Progenitor cell of endocrine pancreas (in vitro differentiated cells): ENCODE measurements at regions not wholly inside any gene's neighbourhood (a gene's known extent, or its start where the extent isn't known, plus 50 kb on each side); places are given as distances from the start of the nearest gene placed in this dataset.

Experiments
- DNase-seq: peaks from one replicate; pipeline ENCODE4 v3.0.0; 2021; ENCODE audit warnings: low spot score; ENCODE audit not compliant: unreplicated experiment
- H3K27ac Mint-ChIP-seq: 2 replicates; pipeline ENCODE4 v1.8.0; 2021; ENCODE audit warnings: mild to moderate bottlenecking, moderate library complexity, mixed read lengths
- H3K27me3 Mint-ChIP-seq: 2 replicates; pipeline ENCODE4 v1.8.0; 2021; ENCODE audit warnings: mixed read lengths
- H3K36me3 Mint-ChIP-seq: 2 replicates; pipeline ENCODE4 v1.8.0; 2022; ENCODE audit warnings: mixed read lengths; ENCODE audit not compliant: insufficient read depth
- H3K4me1 Mint-ChIP-seq: 2 replicates; pipeline ENCODE4 v1.8.0; 2021; ENCODE audit warnings: low read depth, mixed read lengths
- H3K4me3 Mint-ChIP-seq: 2 replicates; pipeline ENCODE4 v1.8.0; 2021; ENCODE audit warnings: low read depth, mild to moderate bottlenecking, moderate library complexity, mixed read lengths
- H3K9me3 Mint-ChIP-seq: 2 replicates; pipeline ENCODE4 v1.8.0; 2021; ENCODE audit warnings: low read depth, mixed read lengths
- CTCF ChIP-seq: fragments of 200-600 bp; sonication (generic); IDR thresholded peaks from one replicate; pipeline ENCODE4 v1.5.0; 2021; ENCODE audit warnings: antibody characterized with exemption, mild to moderate bottlenecking; ENCODE audit not compliant: unreplicated experiment

DNA sequence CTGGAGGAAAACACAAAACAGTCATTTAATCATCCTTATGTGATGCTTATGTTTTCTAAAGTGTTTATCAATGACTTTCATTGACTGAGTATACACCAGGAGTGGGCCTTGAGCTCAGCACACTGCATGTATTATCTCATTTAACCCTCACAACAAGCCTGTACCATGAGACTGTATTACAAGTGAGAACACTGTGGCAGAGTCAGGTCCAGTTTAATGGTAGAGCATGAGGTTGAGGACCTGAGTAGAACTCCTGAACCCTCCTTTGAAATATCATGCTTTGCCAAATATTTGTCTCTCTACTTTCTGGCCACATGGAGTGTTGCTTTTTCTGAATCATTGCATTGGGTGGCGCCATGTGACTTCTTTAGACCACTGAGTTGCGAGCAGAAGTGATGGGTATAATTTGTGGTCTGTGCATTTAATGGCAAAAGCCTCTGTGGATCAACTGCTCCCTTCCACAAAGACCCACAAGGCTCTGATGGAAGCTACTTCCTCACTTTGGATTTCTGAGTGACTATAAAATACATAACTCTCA lies 65.0 kb upstream of the SIRPG start:
- no peak overlapping the region for H3K27ac Mint-ChIP-seq
- no peaks in the 10 kb centered on the region for H3K36me3 Mint-ChIP-seq
- H3K4me1 Mint-ChIP-seq, result peaks cover 3% of the 10 kb centered on the region
- no peak overlapping the region for H3K4me3 Mint-ChIP-seq
- peaks cover 16% of the 10 kb centered on the region for H3K27me3 Mint-ChIP-seq
- no peak for TF ChIP-seq CTCF
- DNase-seq, result no peak
- H3K9me3 Mint-ChIP-seq, result no peaks in the 10 kb centered on the region

DNA sequence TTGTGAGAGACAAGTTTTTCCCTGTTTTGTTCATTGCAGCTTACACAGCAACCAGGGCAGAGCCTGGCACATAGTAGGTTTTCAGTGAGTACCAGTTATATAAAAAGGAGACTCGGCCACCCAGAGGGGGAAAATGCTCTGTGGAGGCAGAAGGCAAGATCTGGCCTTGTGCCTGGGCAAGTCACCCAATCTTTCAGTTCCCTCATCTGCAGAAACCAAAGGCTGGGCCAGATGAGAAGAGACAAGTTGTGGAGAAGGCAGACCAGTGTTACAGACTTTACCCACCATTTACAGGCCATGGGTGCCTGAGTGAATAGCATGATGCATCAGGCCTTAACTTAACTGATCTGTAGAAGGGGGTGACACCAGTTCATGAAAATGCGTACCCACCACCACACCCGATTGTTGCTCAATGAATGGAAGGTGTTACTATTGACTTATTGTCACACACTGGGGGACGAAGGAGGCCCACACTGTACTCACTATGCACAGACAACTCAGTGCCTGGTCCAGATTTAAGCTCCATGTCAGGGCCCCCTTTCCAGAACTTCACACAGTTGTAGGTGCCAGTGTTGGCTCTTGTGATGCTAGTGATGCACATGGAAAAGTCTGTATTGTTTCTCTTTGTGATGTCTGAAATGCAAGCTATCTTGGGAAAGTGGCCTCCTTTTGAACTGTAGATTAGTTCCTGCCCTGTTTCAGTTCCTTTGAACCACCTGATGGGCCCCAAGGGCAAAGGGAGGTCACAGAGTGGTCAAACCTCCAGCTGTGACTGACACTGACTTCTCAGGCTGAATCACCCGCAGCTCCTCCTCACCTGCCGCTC lies 64.3 kb upstream of the SIRPG start:
- no peaks in the 10 kb centered on the region for H3K9me3 Mint-ChIP-seq
- DNase-seq, result no peak
- H3K36me3 Mint-ChIP-seq, result no peaks in the 10 kb centered on the region
- peaks cover 21% of the 10 kb centered on the region for H3K27me3 Mint-ChIP-seq
- peaks cover 3% of the 10 kb centered on the region for H3K4me1 Mint-ChIP-seq
- H3K4me3 Mint-ChIP-seq, result no peak overlapping the region
- H3K27ac Mint-ChIP-seq, result no peak overlapping the region
- TF ChIP-seq CTCF, result no peak

- H3K36me3 Mint-ChIP-seq, result no peaks in the 10 kb centered on the region
- H3K9me3 Mint-ChIP-seq, result no peaks in the 10 kb centered on the region
- peaks cover 29% of the 10 kb centered on the region for H3K27me3 Mint-ChIP-seq
- H3K27ac Mint-ChIP-seq, result no peak overlapping the region
- no peak for DNase-seq
- H3K4me3 Mint-ChIP-seq, result no peak overlapping the region
- no peak for TF ChIP-seq CTCF
- peaks cover 3% of the 10 kb centered on the region for H3K4me1 Mint-ChIP-seq
These were observed 63.4 kb upstream of the SIRPG start for GRCh38 chr20:1720845-1721475.

DNA sequence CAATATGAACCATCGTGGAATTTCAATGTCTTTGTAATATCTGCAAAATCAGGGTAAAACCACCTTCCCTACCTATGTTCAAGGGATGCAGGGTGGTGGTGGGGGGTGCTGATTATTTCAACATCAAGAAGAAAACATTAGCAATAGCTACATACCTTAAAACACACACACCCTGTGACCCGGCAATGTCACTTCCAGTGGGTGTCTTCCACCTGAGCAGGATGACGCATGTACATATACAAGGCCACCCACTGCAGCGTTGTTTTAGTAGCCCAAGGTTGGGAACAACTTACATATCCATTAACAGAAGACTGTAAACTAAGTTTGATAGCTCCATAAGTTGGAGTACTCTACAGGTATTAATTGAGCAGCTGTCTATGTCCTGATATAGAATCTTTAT lies 62.6 kb upstream of the SIRPG start:
- Mint-ChIP-seq H3K27ac (no peak overlapping the region), H3K36me3 (no peaks in the 10 kb centered on the region), H3K9me3 (no peaks in the 10 kb centered on the region), H3K4me3 (no peak overlapping the region), H3K4me1 (peaks cover 3% of the 10 kb centered on the region), H3K27me3 (peaks cover 35% of the 10 kb centered on the region)
- DNase-seq, result no peak
- no peak for TF ChIP-seq CTCF

GRCh38 chr20:1718604-1719384 lies 61.2 kb upstream of the SIRPG start:
- H3K9me3 Mint-ChIP-seq, result no peaks in the 10 kb centered on the region
- peaks cover 35% of the 10 kb centered on the region for H3K27me3 Mint-ChIP-seq
- H3K4me1 Mint-ChIP-seq, result peaks cover 3% of the 10 kb centered on the region
- H3K27ac Mint-ChIP-seq, result no peak overlapping the region
- H3K36me3 Mint-ChIP-seq, result no peaks in the 10 kb centered on the region
- no peak for TF ChIP-seq CTCF
- no peak for DNase-seq
- no peak overlapping the region for H3K4me3 Mint-ChIP-seq
